AG04450 (cell line): ENCODE measurements at regions not wholly inside any gene's neighbourhood (a gene's known extent, or its start where the extent isn't known, plus 50 kb on each side); places are given as distances from the start of the nearest gene placed in this dataset.

ENCODE experiments used
- CTCF ChIA-PET: fragments of 300-600, 350-600 bp; formaldehyde crosslinking; extraction: SDS; loops from one replicate; lab custom pipeline; 2022; ENCODE audit warnings: antibody characterized with exemption, inconsistent platforms; lab: Charles Lee
- POLR2A ChIA-PET: fragments of 350-600 bp; formaldehyde crosslinking; extraction: SDS; loops from one replicate; lab custom pipeline; 2021; ENCODE audit warnings: antibody characterized with exemption, inconsistent platforms; lab: Yijun Ruan, JAX
- DNase-seq: peaks from one replicate; pipeline ENCODE4 v3.0.0-alpha.2; 2011; ENCODE audit warnings: low read depth, low spot score
- H3K27ac ChIP-seq: one replicate; pipeline ENCODE4 v1.5.1; 2012; ENCODE audit warnings: low read depth, low read length, control low read depth
- H3K27me3 ChIP-seq: one replicate; pipeline ENCODE4 v1.6.0; 2012; ENCODE audit warnings: low read length; ENCODE audit not compliant: control insufficient read depth, insufficient read depth
- H3K4me3 ChIP-seq: 2 replicates; pipeline ENCODE4 v1.5.1; 2011; ENCODE audit warnings: mild to moderate bottlenecking, low read depth, low read length, control low read depth
- H3K9me3 ChIP-seq: 2 replicates; pipeline ENCODE4 v1.5.1; 2012; ENCODE audit warnings: low read length; ENCODE audit not compliant: control insufficient read depth, insufficient read depth
- TF ChIP-seq, protein P1 (sequence below): IDR thresholded peaks from 2 replicates; pipeline ENCODE4 v1.5.1; 2011; ENCODE audit warnings: low read depth, low read length, control low read depth, inconsistent platforms

DNA sequence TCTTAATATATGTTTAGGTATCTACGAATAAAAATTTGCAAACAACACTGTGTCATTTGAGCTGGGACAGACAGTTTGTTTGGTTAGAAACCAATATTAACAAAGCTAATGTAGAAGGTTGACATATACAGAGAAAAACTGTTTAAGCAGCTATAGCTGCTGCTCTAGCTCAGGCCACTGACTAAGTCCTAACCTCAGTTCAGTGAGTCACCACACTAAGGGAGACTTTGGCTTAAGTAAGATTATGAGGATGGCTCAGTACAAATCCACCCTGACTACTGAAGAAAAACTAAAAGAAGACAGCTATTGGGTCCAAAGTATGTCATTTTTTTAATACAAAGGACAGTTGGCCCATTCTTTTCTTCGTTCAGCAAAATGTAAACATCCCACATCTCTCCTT is 717.3 kb upstream of the ACTRT1 start:
- H3K9me3 ChIP-seq: no peaks in the 10 kb centered on the region
- no peaks in the 10 kb centered on the region for H3K27me3 ChIP-seq
- CTCF ChIA-PET: no interaction called here
- no peak overlapping the region for H3K4me3 ChIP-seq
- TF ChIP-seq, protein P1, sequence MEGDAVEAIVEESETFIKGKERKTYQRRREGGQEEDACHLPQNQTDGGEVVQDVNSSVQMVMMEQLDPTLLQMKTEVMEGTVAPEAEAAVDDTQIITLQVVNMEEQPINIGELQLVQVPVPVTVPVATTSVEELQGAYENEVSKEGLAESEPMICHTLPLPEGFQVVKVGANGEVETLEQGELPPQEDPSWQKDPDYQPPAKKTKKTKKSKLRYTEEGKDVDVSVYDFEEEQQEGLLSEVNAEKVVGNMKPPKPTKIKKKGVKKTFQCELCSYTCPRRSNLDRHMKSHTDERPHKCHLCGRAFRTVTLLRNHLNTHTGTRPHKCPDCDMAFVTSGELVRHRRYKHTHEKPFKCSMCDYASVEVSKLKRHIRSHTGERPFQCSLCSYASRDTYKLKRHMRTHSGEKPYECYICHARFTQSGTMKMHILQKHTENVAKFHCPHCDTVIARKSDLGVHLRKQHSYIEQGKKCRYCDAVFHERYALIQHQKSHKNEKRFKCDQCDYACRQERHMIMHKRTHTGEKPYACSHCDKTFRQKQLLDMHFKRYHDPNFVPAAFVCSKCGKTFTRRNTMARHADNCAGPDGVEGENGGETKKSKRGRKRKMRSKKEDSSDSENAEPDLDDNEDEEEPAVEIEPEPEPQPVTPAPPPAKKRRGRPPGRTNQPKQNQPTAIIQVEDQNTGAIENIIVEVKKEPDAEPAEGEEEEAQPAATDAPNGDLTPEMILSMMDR: no peak
- no peak overlapping the region for H3K27ac ChIP-seq
- DNase-seq: no peak
- POLR2A ChIA-PET: no interaction called here

DNA sequence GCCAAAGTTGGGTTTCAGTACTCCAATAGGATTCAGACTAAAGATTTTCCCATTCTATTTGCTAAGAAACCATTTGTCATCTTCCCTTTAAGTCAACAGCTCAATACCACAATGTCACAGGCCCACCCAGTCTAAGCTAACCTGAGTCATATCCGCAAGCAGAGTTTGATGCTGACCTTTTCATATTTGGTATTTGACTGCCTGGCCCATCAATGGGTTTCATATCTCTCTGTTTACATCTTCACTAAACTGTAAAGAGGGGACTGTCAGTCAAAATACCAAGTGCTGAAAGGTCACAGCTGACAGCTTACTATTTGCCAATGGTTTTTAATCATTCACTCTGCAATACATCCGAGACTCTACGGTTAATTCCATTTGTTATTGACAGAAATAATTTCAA is 707.5 kb upstream of the ACTRT1 start:
- POLR2A ChIA-PET: no interaction called here
- no peak overlapping the region for H3K27ac ChIP-seq
- CTCF ChIA-PET: no interaction called here
- TF ChIP-seq, protein P1: no peak
- no peaks in the 10 kb centered on the region for H3K9me3 ChIP-seq
- no peak overlapping the region for H3K4me3 ChIP-seq
- no peaks in the 10 kb centered on the region for H3K27me3 ChIP-seq
- no peak for DNase-seq

DNA sequence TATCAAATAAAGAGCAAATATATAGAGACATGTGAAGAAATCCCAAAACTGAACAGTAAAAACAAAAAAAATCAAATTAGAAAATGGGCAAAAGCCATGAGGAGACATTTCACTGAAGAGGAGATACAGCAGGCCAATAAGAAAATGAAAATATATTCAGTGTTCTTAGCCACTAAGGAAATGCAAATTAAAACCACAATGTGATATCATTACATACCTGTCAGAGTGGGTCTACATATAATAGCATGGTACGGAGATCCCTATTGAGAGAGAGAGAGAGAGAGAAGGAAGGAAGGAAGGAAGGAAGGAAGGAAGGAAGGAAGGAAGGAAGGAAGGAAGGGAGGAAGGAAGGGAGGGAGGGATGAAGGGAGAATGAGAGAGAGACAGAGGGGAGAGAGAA is 707.0 kb upstream of the ACTRT1 start:
- CTCF ChIA-PET: no interaction called here
- TF ChIP-seq, protein P1: no peak

DNA sequence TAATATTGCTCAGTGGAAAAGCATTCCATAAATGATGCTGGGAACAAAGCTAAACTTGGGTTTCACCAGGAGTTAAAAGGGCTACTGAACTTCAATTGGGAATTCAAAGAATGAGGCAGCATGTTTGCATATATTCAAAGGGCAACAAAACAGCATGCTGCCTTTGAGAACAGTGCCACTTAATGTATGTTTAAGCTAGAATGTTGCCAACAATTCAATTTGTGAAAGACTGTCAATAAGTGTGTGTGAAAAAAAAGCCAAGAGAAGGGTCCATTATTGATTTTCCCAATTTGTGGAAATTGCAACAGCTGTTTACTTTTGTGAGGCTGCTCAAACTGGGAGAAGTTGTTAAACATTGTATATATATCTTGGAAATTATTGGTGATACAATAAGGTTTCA is 701.9 kb upstream of the ACTRT1 start:
- H3K27ac ChIP-seq: no peak overlapping the region
- TF ChIP-seq, protein P1: no peak
- no peaks in the 10 kb centered on the region for H3K27me3 ChIP-seq
- CTCF ChIA-PET: no interaction called here
- POLR2A ChIA-PET: no interaction called here
- H3K9me3 ChIP-seq: no peaks in the 10 kb centered on the region
- no peak for DNase-seq
- no peak overlapping the region for H3K4me3 ChIP-seq

More for the DNA sequence above, 707.0 kb upstream of the ACTRT1 start:
- POLR2A ChIA-PET: no interaction called here
- Histone ChIP-seq H3K9me3 (no peaks in the 10 kb centered on the region), H3K4me3 (no peak overlapping the region), H3K27me3 (no peaks in the 10 kb centered on the region), H3K27ac (no peak overlapping the region)
- no peak for DNase-seq

DNA sequence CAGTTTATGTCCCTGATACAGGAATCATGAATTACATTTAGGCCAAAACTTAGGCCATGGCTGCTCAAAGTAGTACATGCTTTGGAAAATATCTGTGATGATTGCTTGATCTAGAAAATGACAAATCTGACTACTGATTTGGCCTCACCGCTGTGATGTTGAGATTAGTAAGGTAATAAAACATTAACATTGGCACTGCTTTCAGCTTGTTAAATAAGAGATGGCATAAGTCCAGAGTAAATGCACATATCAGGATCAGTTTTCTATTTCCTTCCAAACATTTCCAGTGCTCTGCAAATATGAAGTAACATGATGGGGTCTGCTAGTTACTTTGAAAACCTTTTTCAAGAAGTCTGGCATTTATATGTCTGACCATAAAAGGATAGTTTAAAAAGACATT is 687.3 kb upstream of the ACTRT1 start:
- Histone ChIP-seq H3K27ac (no peak overlapping the region), H3K4me3 (no peak overlapping the region), H3K27me3 (no peaks in the 10 kb centered on the region), H3K9me3 (no peaks in the 10 kb centered on the region)
- DNase-seq: no peak
- TF ChIP-seq, protein P1: no peak
- POLR2A ChIA-PET: no interaction called here
- CTCF ChIA-PET: no interaction called here
